Testis (tissue), 2 donors: ENCODE measurements at regions not wholly inside any gene's neighbourhood (a gene's known extent, or its start where the extent isn't known, plus 50 kb on each side); places are given as distances from the start of the nearest gene placed in this dataset.

ENCODE experiments used
- DNase-seq: peaks from one replicate; pipeline ENCODE4 v3.0.0-alpha.2; 2019
- H3K27ac ChIP-seq, 2 donors: fragments of 200-600 bp; sonication (generic); one replicate each; pipeline ENCODE4 v1.5.1; 2019
- H3K27me3 ChIP-seq: fragments of 200-600 bp; sonication (generic); one replicate; pipeline ENCODE4 v1.5.1; 2019
- H3K36me3 ChIP-seq: fragments of 200-600 bp; sonication (generic); one replicate; pipeline ENCODE4 v1.5.1; 2017; ENCODE audit warnings: low read depth; ENCODE audit errors: missing control alignments
- H3K4me1 ChIP-seq: fragments of 200-600 bp; sonication (generic); one replicate; pipeline ENCODE4 v1.5.1; 2019
- H3K4me3 ChIP-seq, 2 donors: fragments of 200-600 bp; sonication (generic); one replicate each; pipeline ENCODE4 v1.5.1; 2017 to 2019
- H3K9me3 ChIP-seq: fragments of 200-600 bp; sonication (generic); one replicate; pipeline ENCODE4 v1.5.1; 2017
- POLR2A ChIP-seq: fragments of 450-650 bp; IDR thresholded peaks from one replicate; pipeline ENCODE4 v1.6.1; 2017; ENCODE audit warnings: antibody characterized with exemption, mild to moderate bottlenecking, moderate library complexity
- WGBS, 2 donors: methylation state at CpG; one replicate each; pipeline ENCODE4 v1.1.5; 2018; 5-methylcytosine and 5-hydroxymethylcytosine counted together
- intact Hi-C: fragments of 100-400 bp; cut with DNase I; formaldehyde crosslinking; loops from one replicate; pipeline ENCODE4 v1.15.1; 2023; ENCODE audit warnings: low total_unique reads
- TF ChIP-seq, protein P1 (sequence below), 3 experiments: fragments of 450-650 bp in 2 of 3; fragments of 200-600 bp in 1 of 3; sonication (generic) in 1 of 3; IDR thresholded peaks; one replicate each; pipeline ENCODE4 v1.5.1; 2016 to 2019; ENCODE audit warnings: antibody characterized with exemption in 3 of 3, mild to moderate bottlenecking in 2 of 3, moderate library complexity in 1 of 3

DNA sequence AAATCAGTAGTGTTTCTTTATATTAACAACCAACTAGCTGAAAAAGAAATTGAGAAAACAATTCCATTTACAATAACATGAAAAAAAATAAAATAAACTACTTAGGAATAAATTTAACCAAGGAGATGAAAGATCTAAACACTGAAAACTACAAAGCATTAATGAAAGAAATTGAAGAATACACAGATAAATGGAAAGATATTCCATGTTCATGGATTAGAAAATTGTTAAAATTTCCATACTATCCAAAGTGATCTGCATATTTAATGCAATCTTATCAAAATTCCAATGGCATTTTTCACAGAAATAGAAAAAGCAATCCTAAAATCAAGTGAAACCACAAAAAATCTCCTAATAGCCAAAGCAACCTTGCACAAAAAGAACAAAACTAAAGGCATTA, 320.2 kb upstream of the GRAMD2B start:
- intact Hi-C loops: no loop called here

DNA sequence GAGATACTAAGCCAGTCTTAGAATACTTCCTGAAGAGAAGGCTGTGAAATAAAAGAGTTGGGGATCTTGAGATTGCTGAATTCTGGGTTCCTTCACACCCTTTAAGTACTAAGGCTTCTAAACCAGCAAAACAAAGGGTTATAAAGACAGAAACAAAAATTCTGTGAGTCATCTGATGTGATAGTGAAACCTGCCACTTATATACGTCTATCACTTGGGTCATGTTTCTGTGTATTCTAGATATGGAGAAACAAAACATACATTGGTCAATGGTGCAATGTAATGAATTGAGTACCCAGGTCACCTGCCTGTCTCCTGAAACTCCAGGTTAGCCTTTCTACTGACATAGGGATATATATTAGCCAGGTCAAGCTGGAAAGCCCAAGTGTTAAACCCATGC, 319.3 kb upstream of the GRAMD2B start:
- DNase-seq: no peak
- Histone ChIP-seq H3K4me1 (no peaks in the 10 kb centered on the region), H3K36me3 (no peaks in the 10 kb centered on the region), H3K27ac (no peak overlapping the region), H3K27me3 (no peaks in the 10 kb centered on the region), H3K4me3 (no peak overlapping the region), H3K9me3 (no peaks in the 10 kb centered on the region)
- intact Hi-C loops: no loop called here
- TF ChIP-seq, protein P1, sequence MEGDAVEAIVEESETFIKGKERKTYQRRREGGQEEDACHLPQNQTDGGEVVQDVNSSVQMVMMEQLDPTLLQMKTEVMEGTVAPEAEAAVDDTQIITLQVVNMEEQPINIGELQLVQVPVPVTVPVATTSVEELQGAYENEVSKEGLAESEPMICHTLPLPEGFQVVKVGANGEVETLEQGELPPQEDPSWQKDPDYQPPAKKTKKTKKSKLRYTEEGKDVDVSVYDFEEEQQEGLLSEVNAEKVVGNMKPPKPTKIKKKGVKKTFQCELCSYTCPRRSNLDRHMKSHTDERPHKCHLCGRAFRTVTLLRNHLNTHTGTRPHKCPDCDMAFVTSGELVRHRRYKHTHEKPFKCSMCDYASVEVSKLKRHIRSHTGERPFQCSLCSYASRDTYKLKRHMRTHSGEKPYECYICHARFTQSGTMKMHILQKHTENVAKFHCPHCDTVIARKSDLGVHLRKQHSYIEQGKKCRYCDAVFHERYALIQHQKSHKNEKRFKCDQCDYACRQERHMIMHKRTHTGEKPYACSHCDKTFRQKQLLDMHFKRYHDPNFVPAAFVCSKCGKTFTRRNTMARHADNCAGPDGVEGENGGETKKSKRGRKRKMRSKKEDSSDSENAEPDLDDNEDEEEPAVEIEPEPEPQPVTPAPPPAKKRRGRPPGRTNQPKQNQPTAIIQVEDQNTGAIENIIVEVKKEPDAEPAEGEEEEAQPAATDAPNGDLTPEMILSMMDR (IDR thresholded peaks at IDR 0.05): no peak
- no peak for TF ChIP-seq POLR2A
- 78 to 85% methylated on average over 1 of the region's 1 CpG for WGBS, 2 donors

More for the DNA sequence above, 320.2 kb upstream of the GRAMD2B start:
- Histone ChIP-seq H3K36me3 (no peaks in the 10 kb centered on the region), H3K4me3 (no peak overlapping the region), H3K27ac (no peak overlapping the region), H3K27me3 (no peaks in the 10 kb centered on the region), H3K9me3 (no peaks in the 10 kb centered on the region), H3K4me1 (no peaks in the 10 kb centered on the region)
- TF ChIP-seq, protein P1 (IDR thresholded peaks at IDR 0.05): no peak
- TF ChIP-seq POLR2A: no peak
- no peak for DNase-seq

- Histone ChIP-seq H3K36me3 (no peaks in the 10 kb centered on the region), H3K27ac (no peak overlapping the region), H3K27me3 (no peaks in the 10 kb centered on the region), H3K4me3 (no peak overlapping the region), H3K9me3 (no peaks in the 10 kb centered on the region), H3K4me1 (no peaks in the 10 kb centered on the region)
- intact Hi-C loops: no loop called here
- no peak for DNase-seq
- TF ChIP-seq, protein P1 (IDR thresholded peaks at IDR 0.05): no peak
- TF ChIP-seq POLR2A: no peak
These were observed 318.9 kb upstream of the GRAMD2B start for GRCh38 chr5:126104341-126104740.

DNA sequence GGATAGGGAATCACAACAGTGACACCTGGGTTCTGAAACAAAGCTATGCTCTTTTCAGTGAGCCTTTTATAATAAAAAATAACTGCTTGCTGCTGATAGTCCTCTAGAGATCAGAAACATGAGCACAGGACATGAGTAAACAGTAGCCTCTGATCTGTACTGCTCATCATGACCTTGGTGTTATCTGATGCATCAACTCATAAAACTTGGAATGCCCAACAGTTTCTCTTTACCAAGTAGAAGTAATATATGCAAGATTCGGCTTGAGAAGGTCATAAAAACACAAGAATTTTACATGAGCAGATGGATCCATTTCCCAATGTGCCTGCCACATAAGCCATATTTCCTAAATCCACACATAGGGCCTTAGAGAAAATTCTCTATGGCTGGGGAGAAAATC, 318.3 kb upstream of the GRAMD2B start:
- Histone ChIP-seq H3K4me1 (no peaks in the 10 kb centered on the region), H3K4me3 (no peak overlapping the region), H3K36me3 (no peaks in the 10 kb centered on the region), H3K27me3 (no peaks in the 10 kb centered on the region), H3K27ac (no peak overlapping the region), H3K9me3 (no peaks in the 10 kb centered on the region)
- intact Hi-C loops: no loop called here
- WGBS, 2 donors: 42% methylated on average over 1 of the region's 1 CpG; no CpG with 5 or more reads in 1 of the 2 donors
- no peak for TF ChIP-seq POLR2A
- TF ChIP-seq, protein P1 (IDR thresholded peaks at IDR 0.05): no peak
- DNase-seq: no peak

GRCh38 chr5:126106029-126106428, 317.2 kb upstream of the GRAMD2B start:
- H3K27ac ChIP-seq: no peak overlapping the region
- H3K27me3 ChIP-seq: no peaks in the 10 kb centered on the region
- intact Hi-C loops: no loop called here
- WGBS, 2 donors: 68 to 79% methylated on average over 3 of the region's 3 CpGs
- TF ChIP-seq POLR2A: no peak
- TF ChIP-seq, protein P1 (IDR thresholded peaks at IDR 0.05): no peak
- H3K4me3 ChIP-seq: no peak overlapping the region
- no peak for DNase-seq
- no peaks in the 10 kb centered on the region for H3K9me3 ChIP-seq
- no peaks in the 10 kb centered on the region for H3K36me3 ChIP-seq
- H3K4me1 ChIP-seq: no peaks in the 10 kb centered on the region
